Ovary (tissue), 3 donors: ENCODE measurements at regions not wholly inside any gene's neighbourhood (a gene's known extent, or its start where the extent isn't known, plus 50 kb on each side); places are given as distances from the start of the nearest gene placed in this dataset.

Source experiments
- CTCF ChIP-seq, 3 donors: fragments of 450-650 bp in 2 of 3; fragments of 200-600 bp in 1 of 3; IDR thresholded peaks; one replicate each; pipeline versions ENCODE4 v1.5.1 to v1.8.0; 2016 to 2022; ENCODE audit warnings: antibody characterized with exemption in 3 of 3, mild to moderate bottlenecking in 1 of 3
- EP300 ChIP-seq: sonication (generic); formaldehyde crosslinking; IDR thresholded peaks from one replicate; pipeline ENCODE4 v1.6.1; 2017; ENCODE audit warnings: antibody characterized with exemption
- POLR2A ChIP-seq: fragments of 450-650 bp; IDR thresholded peaks from one replicate; pipeline ENCODE4 v1.6.1; 2017; ENCODE audit warnings: antibody characterized with exemption, mild to moderate bottlenecking, moderate library complexity
- donor health status: DM: no; HTN: no; CAD: no.

GRCh38 chr11:116263770-116264169, 509.0 kb downstream of the BUD13 start:
- TF ChIP-seq CTCF (IDR thresholded peaks at IDR 0.05) (no peak), POLR2A (no peak), EP300 (no peak)
